ENCODE measurements at regions not wholly inside any gene's neighbourhood (a gene's known extent, or its start where the extent isn't known, plus 50 kb on each side); places are given as distances from the start of the nearest gene placed in this dataset.

- TF ChIP-seq SNAI2 (CRISPR knock-in tag; IDR thresholded peaks at IDR 0.05) (no peak), ISL1 (CRISPR knock-in tag; IDR thresholded peaks at IDR 0.05) (no peak), ZFP3 (CRISPR knock-in tag; IDR thresholded peaks at IDR 0.05) (no peak), TCF4 (CRISPR knock-in tag; IDR thresholded peaks at IDR 0.05; ENCODE audit: borderline replicate concordance) (no peak), GLIS3 (CRISPR knock-in tag; IDR thresholded peaks at IDR 0.05) (no peak), PATZ1 (CRISPR knock-in tag; IDR thresholded peaks at IDR 0.05; ENCODE audit: borderline replicate concordance) (no peak), ZFP30 (CRISPR knock-in tag; IDR thresholded peaks at IDR 0.05) (no peak), ESRRG (CRISPR knock-in tag; IDR thresholded peaks at IDR 0.05) (no peak), OSR1 (CRISPR knock-in tag; IDR thresholded peaks at IDR 0.05) (no peak)
Measured at GRCh38 chr1:117261424-117261785, 50.7 kb upstream of the VTCN1 start.
